Fibroblast of villous mesenchyme (primary cell): ENCODE measurements at regions not wholly inside any gene's neighbourhood (a gene's known extent, or its start where the extent isn't known, plus 50 kb on each side); places are given as distances from the start of the nearest gene placed in this dataset.
"Not testable (repeated sequence)": the region's sequence is repeated elsewhere in the genome, so short reads cannot be mapped to it uniquely, and the experiment has no call there.

ENCODE experiments used
- DNase-seq: peaks from one replicate; pipeline ENCODE4 v3.0.0-alpha.2; 2010; ENCODE audit warnings: low read depth
- H3K4me3 ChIP-seq: 2 replicates; pipeline ENCODE4 v1.5.1; 2011; ENCODE audit warnings: low read depth, mild to moderate bottlenecking, low read length

GRCh38 chr21:6481116-6481515 lies 4040.3 kb upstream of the TPTE start:
- not testable (repeated sequence) for H3K4me3 ChIP-seq, DNase-seq

- H3K4me3 ChIP-seq, DNase-seq: not testable (repeated sequence)
Measured at GRCh38 chr21:6482616-6483015, 4038.8 kb upstream of the TPTE start.

- not testable (repeated sequence) for DNase-seq, H3K4me3 ChIP-seq
Measured at GRCh38 chr21:6483645-6484044, 4037.7 kb upstream of the TPTE start.

- DNase-seq, H3K4me3 ChIP-seq: not testable (repeated sequence)
Measured at GRCh38 chr21:6486821-6487220, 4034.6 kb upstream of the TPTE start.

- not testable (repeated sequence) for H3K4me3 ChIP-seq, DNase-seq
Measured at GRCh38 chr21:6492691-6493090, 4028.7 kb upstream of the TPTE start.

- H3K4me3 ChIP-seq, DNase-seq: not testable (repeated sequence)
Measured at GRCh38 chr21:6493957-6494356, 4027.4 kb upstream of the TPTE start.

GRCh38 chr21:6496356-6496755 lies 4025.0 kb upstream of the TPTE start:
- not testable (repeated sequence) for DNase-seq, H3K4me3 ChIP-seq

- peak; percentile 19 for DNase-seq
- H3K4me3 ChIP-seq = peak overlapping the region; percentile 68
Measured at GRCh38 chr21:6498716-6499115, 4022.7 kb upstream of the TPTE start.

- not testable (repeated sequence) for DNase-seq, H3K4me3 ChIP-seq
Measured at GRCh38 chr21:6499128-6499826, 4022.1 kb upstream of the TPTE start.

GRCh38 chr21:6499866-6500265 lies 4021.5 kb upstream of the TPTE start:
- H3K4me3 ChIP-seq, DNase-seq: not testable (repeated sequence)

GRCh38 chr21:6500681-6501080 lies 4020.7 kb upstream of the TPTE start:
- not testable (repeated sequence) for DNase-seq, H3K4me3 ChIP-seq

- not testable (repeated sequence) for DNase-seq, H3K4me3 ChIP-seq
Measured at GRCh38 chr21:6506167-6506894, 4015.1 kb upstream of the TPTE start.

GRCh38 chr21:6507632-6508031 lies 4013.8 kb upstream of the TPTE start:
- not testable (repeated sequence) for DNase-seq, H3K4me3 ChIP-seq

- not testable (repeated sequence) for H3K4me3 ChIP-seq, DNase-seq
Measured at GRCh38 chr21:6521777-6522176, 3999.6 kb upstream of the TPTE start.

- H3K4me3 ChIP-seq, DNase-seq: not testable (repeated sequence)
Measured at GRCh38 chr21:6526213-6526612, 3995.2 kb upstream of the TPTE start.

- H3K4me3 ChIP-seq, DNase-seq: not testable (repeated sequence)
Measured at GRCh38 chr21:6530655-6531054, 3990.7 kb upstream of the TPTE start.

- H3K4me3 ChIP-seq, DNase-seq: not testable (repeated sequence)
Measured at GRCh38 chr21:6533261-6533660, 3988.1 kb upstream of the TPTE start.

GRCh38 chr21:6538320-6538719 lies 3983.1 kb upstream of the TPTE start:
- DNase-seq, H3K4me3 ChIP-seq: not testable (repeated sequence)

GRCh38 chr21:6539688-6540087 lies 3981.7 kb upstream of the TPTE start:
- DNase-seq, H3K4me3 ChIP-seq: not testable (repeated sequence)

- DNase-seq, H3K4me3 ChIP-seq: not testable (repeated sequence)
Measured at GRCh38 chr21:6541036-6541435, 3980.3 kb upstream of the TPTE start.
